Activated CD4-positive, alpha-beta T cell treated with anti-CD3 and anti-CD28 coated beads, Interleukin-2, amount 10 ng/mL, durations not matched to agents 7 days and 5 days (primary cell): ENCODE measurements at regions not wholly inside any gene's neighbourhood (a gene's known extent, or its start where the extent isn't known, plus 50 kb on each side); places are given as distances from the start of the nearest gene placed in this dataset.

Source experiments
- CTCF ChIA-PET: fragments of 350-600 bp; sonication (Branson Sonifier 250); formaldehyde crosslinking; loops from one replicate; lab custom pipeline; 2021; ENCODE audit warnings: antibody characterized with exemption; lab: Charles Lee
- POLR2A ChIA-PET: fragments of 350-600 bp; sonication (Branson Sonifier 250); formaldehyde crosslinking; loops from one replicate; lab custom pipeline; 2021; ENCODE audit warnings: antibody characterized with exemption; lab: Charles Lee
- DNase-seq: peaks from one replicate; pipeline ENCODE4 v3.0.0-alpha.2; 2020
- H3K27ac Mint-ChIP-seq: one replicate; pipeline ENCODE4 v1.8.0; 2021; ENCODE audit warnings: mild to moderate bottlenecking, moderate library complexity, mixed read lengths
- H3K27me3 Mint-ChIP-seq: one replicate; pipeline ENCODE4 v1.8.0; 2021; ENCODE audit warnings: mixed read lengths
- H3K36me3 Mint-ChIP-seq: one replicate; pipeline ENCODE4 v1.8.0; 2021; ENCODE audit warnings: low read depth, mixed read lengths
- H3K4me1 Mint-ChIP-seq: one replicate; pipeline ENCODE4 v1.8.0; 2021; ENCODE audit warnings: mixed read lengths
- H3K4me3 Mint-ChIP-seq: one replicate; pipeline ENCODE4 v1.8.0; 2021; ENCODE audit warnings: mild to moderate bottlenecking, moderate library complexity, mixed read lengths
- H3K9me3 Mint-ChIP-seq: one replicate; pipeline ENCODE4 v1.8.0; 2021; ENCODE audit warnings: mixed read lengths

DNA sequence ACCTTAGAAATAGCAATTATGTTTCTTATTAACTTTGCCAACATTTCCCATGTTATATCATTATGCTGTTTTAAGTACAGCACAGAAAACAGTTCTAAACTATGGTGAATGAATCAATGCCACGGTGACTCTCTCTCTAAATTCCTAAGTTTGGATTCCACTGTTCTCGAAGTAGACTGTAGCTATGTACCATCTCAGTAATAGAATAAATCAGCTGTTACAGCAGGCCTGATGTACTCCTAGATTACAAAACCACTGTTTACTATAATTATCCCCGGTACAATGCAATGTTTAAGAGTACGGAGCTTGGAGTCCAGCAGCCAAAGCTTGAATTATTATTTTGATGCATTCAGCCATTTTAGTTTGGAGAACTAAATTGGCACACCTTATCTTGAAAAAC lies 476.3 kb upstream of the SLITRK1 start:
- Mint-ChIP-seq H3K4me3 (no peak overlapping the region), H3K4me1 (no peaks in the 10 kb centered on the region), H3K9me3 (no peaks in the 10 kb centered on the region), H3K36me3 (no peaks in the 10 kb centered on the region), H3K27me3 (no peaks in the 10 kb centered on the region), H3K27ac (no peak overlapping the region)
- DNase-seq, result no peak
- ChIA-PET POLR2A (no interaction called here), CTCF (no interaction called here)

DNA sequence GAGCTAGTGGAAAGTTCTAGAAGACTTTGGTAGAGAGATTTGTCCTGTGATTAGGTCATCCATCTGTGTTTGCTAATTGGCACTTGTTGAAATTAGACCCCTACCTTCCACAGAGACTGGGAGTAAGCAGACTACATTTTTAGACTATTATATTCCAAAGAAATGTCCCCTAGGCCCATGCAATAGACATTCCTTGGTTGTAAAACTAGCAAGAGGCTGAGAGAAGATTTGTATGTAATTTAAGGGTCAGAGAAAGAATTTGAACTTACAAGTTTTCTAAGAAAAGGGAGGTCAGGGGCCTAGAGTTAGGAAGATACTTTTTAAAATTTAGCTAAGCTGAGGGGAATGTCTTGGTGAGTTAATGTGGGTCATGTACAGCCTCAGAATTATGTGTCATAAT lies 470.7 kb upstream of the SLITRK1 start:
- Mint-ChIP-seq H3K4me3 (no peak overlapping the region), H3K9me3 (no peaks in the 10 kb centered on the region), H3K4me1 (no peaks in the 10 kb centered on the region), H3K36me3 (no peaks in the 10 kb centered on the region), H3K27me3 (no peaks in the 10 kb centered on the region), H3K27ac (no peak overlapping the region)
- DNase-seq, result no peak
- CTCF ChIA-PET, result no interaction called here
- POLR2A ChIA-PET, result no interaction called here

GRCh38 chr13:84339456-84339855 lies 457.2 kb upstream of the SLITRK1 start:
- no peak for DNase-seq
- Mint-ChIP-seq H3K36me3 (no peaks in the 10 kb centered on the region), H3K9me3 (no peaks in the 10 kb centered on the region), H3K27ac (no peak overlapping the region), H3K27me3 (no peaks in the 10 kb centered on the region), H3K4me3 (no peak overlapping the region), H3K4me1 (no peaks in the 10 kb centered on the region)
- POLR2A ChIA-PET, result no interaction called here
- CTCF ChIA-PET, result no interaction called here

DNA sequence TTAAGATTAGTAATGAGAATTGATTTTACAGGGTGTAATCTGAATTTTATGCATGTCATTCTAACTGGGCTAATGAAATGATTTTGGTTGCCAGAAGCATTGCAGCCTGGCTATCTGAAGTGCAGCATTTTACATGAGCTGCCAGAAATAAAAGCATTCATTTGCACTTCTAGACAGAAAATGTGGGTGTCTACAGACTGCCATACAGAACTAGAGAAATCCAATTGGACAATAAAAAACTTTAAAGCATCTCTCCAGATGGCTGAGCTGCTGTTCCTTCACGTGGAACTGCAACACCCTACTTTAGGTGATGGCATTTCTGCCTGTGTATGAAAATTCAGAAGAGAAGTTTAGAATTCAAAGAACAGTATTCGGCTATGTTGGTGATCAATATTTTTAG lies 450.1 kb upstream of the SLITRK1 start:
- H3K4me3 Mint-ChIP-seq, result no peak overlapping the region
- H3K9me3 Mint-ChIP-seq, result no peaks in the 10 kb centered on the region

GRCh38 chr13:84315527-84315926 lies 433.3 kb upstream of the SLITRK1 start:
- Mint-ChIP-seq H3K27me3 (no peaks in the 10 kb centered on the region), H3K36me3 (no peaks in the 10 kb centered on the region), H3K4me3 (no peak overlapping the region), H3K4me1 (no peaks in the 10 kb centered on the region), H3K9me3 (no peaks in the 10 kb centered on the region), H3K27ac (no peak overlapping the region)
- POLR2A ChIA-PET, result no interaction called here
- CTCF ChIA-PET, result no interaction called here
- no peak for DNase-seq

More for the DNA sequence above, 450.1 kb upstream of the SLITRK1 start:
- ChIA-PET POLR2A (no interaction called here), CTCF (no interaction called here)
- DNase-seq, result no peak
- Mint-ChIP-seq H3K27ac (no peak overlapping the region), H3K36me3 (no peaks in the 10 kb centered on the region), H3K4me1 (no peaks in the 10 kb centered on the region), H3K27me3 (no peaks in the 10 kb centered on the region)

DNA sequence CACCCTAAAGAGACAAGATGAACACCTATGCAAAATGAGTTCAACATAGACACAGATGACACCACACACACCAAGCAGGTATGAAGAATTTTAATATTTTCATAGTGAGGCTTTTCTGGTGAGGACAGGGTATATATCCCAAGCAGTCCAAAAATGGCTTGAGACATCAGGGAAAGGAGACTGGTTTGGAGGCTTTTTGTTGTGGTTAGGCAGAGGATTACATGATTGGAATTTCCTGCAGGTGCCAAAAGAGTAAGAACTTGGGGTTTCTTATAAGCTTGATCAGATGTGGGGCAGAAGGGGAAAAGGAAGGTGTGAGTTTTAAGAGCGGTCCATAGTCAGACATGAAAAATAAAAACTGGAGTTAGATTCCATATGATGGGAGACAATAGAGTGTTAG lies 420.8 kb upstream of the SLITRK1 start:
- Mint-ChIP-seq H3K36me3 (no peaks in the 10 kb centered on the region), H3K4me3 (no peak overlapping the region), H3K27ac (no peak overlapping the region), H3K9me3 (no peaks in the 10 kb centered on the region), H3K27me3 (no peaks in the 10 kb centered on the region), H3K4me1 (no peaks in the 10 kb centered on the region)
- ChIA-PET CTCF (no interaction called here), POLR2A (no interaction called here)
- no peak for DNase-seq

GRCh38 chr13:84297251-84297650 lies 415.0 kb upstream of the SLITRK1 start:
- H3K27ac Mint-ChIP-seq, result no peak overlapping the region
- ChIA-PET CTCF (no interaction called here), POLR2A (no interaction called here)
- no peak for DNase-seq
- no peaks in the 10 kb centered on the region for H3K9me3 Mint-ChIP-seq
- no peaks in the 10 kb centered on the region for H3K4me1 Mint-ChIP-seq
- no peaks in the 10 kb centered on the region for H3K27me3 Mint-ChIP-seq
- no peaks in the 10 kb centered on the region for H3K36me3 Mint-ChIP-seq
- H3K4me3 Mint-ChIP-seq, result no peak overlapping the region

DNA sequence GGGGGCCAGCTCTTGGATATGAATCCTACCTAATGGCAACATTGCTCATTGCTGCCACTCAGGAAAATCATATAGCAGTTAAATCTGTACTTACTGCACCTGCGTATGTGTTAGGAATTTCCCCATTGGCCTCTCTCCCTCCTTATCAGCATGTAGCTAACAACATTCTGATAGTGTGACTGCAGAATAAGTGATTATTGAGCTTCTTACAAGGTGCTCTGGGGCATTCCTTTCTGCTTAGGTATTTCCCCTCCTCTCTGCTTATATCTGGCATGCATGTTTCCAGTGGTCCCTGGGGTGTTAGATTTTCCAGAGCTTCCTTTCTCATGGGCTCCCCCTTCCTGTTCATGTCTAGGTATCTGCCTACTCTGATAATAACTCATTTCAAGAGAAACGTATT lies 414.1 kb upstream of the SLITRK1 start:
- ChIA-PET POLR2A (no interaction called here), CTCF (no interaction called here)
- no peaks in the 10 kb centered on the region for H3K27me3 Mint-ChIP-seq
- no peak for DNase-seq
- H3K4me3 Mint-ChIP-seq, result no peak overlapping the region
- no peaks in the 10 kb centered on the region for H3K36me3 Mint-ChIP-seq
- no peaks in the 10 kb centered on the region for H3K4me1 Mint-ChIP-seq
- no peak overlapping the region for H3K27ac Mint-ChIP-seq
- H3K9me3 Mint-ChIP-seq, result no peaks in the 10 kb centered on the region

DNA sequence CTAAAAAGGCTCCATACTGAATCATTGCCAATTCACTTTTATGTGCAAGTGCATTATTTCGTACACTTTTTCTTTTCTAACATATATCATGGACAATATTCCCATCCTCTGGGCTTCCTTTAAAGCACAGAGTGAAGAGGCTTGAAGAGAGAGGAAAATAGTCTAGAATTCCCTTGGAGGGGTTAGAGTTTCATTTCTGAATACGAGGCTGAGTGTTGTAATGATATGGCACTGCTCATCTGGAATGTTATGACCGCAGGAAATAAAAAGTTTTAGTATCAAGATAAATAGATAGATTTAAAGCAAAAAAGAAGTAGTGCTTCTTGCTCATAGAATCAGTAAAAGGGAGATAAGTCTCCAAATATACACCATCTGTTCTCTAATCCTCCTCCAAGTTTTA lies 412.3 kb upstream of the SLITRK1 start:
- DNase-seq, result no peak
- H3K27ac Mint-ChIP-seq, result no peak overlapping the region
- no peaks in the 10 kb centered on the region for H3K4me1 Mint-ChIP-seq
- H3K36me3 Mint-ChIP-seq, result no peaks in the 10 kb centered on the region
- H3K27me3 Mint-ChIP-seq, result no peaks in the 10 kb centered on the region
- H3K9me3 Mint-ChIP-seq, result no peaks in the 10 kb centered on the region
- no peak overlapping the region for H3K4me3 Mint-ChIP-seq
- ChIA-PET POLR2A (no interaction called here), CTCF (no interaction called here)

DNA sequence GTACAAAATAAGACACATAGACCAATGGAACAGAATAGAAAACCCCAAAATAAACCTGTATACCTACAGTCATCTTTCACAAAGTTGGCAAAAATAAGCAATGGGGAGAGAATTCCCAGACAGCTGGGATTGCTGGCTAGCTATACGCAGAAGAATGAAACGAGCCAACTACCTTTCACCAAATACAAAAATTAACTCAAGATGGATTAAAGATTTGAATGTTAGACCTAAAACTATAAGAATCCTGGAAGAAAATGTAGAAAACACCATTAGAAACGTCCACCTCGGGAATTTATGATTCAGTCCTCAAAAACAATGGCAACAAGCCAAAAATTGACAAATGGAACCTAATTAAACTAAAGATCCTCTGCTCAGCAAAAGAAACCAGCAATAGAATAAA lies 408.1 kb upstream of the SLITRK1 start:
- no peak overlapping the region for H3K4me3 Mint-ChIP-seq
- no peak for DNase-seq
- H3K4me1 Mint-ChIP-seq, result no peaks in the 10 kb centered on the region
- no peak overlapping the region for H3K27ac Mint-ChIP-seq
- ChIA-PET POLR2A (no interaction called here), CTCF (no interaction called here)
- H3K9me3 Mint-ChIP-seq, result no peaks in the 10 kb centered on the region
- H3K36me3 Mint-ChIP-seq, result no peaks in the 10 kb centered on the region
- no peaks in the 10 kb centered on the region for H3K27me3 Mint-ChIP-seq

- Mint-ChIP-seq H3K27ac (no peak overlapping the region), H3K4me3 (no peak overlapping the region), H3K36me3 (no peaks in the 10 kb centered on the region), H3K9me3 (no peaks in the 10 kb centered on the region), H3K4me1 (no peaks in the 10 kb centered on the region), H3K27me3 (no peaks in the 10 kb centered on the region)
- ChIA-PET CTCF (no interaction called here), POLR2A (no interaction called here)
- DNase-seq, result no peak
Observed at GRCh38 chr13:84279166-84279565, 396.9 kb upstream of the SLITRK1 start.

GRCh38 chr13:84272877-84273562 lies 390.7 kb upstream of the SLITRK1 start:
- Mint-ChIP-seq H3K27me3 (no peaks in the 10 kb centered on the region), H3K9me3 (no peaks in the 10 kb centered on the region), H3K4me1 (no peaks in the 10 kb centered on the region), H3K27ac (no peak overlapping the region), H3K36me3 (no peaks in the 10 kb centered on the region), H3K4me3 (no peak overlapping the region)
- CTCF ChIA-PET, result no interaction called here
- no peak for DNase-seq
- POLR2A ChIA-PET, result no interaction called here

DNA sequence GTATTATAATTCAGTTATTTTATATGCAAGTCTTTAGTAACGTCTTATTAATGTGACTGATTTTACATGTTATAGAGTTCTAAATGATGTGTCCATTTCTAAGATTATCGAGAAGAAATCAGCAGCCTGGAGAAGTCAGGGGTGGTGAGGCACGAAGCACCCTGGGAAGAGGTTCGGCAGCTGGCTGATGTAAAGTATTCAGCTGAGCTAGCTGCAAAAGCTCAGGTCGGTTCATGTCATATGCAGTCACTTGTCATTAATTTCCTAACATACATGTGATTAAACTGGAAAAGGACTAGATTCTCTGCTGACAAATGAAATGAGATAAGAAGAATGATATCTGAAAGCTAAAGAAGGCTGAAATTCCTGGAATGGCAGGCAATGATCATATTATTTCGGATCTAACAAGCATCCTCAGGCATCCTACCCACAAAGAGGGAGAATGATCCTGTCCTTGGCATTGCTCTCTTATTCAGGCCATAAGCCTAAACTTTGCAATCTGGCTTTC lies 383.0 kb upstream of the SLITRK1 start:
- ChIA-PET CTCF (no interaction called here), POLR2A (no interaction called here)
- H3K36me3 Mint-ChIP-seq, result no peaks in the 10 kb centered on the region
- H3K27ac Mint-ChIP-seq, result no peak overlapping the region
- DNase-seq, result no peak
- no peaks in the 10 kb centered on the region for H3K27me3 Mint-ChIP-seq
- no peak overlapping the region for H3K4me3 Mint-ChIP-seq
- H3K9me3 Mint-ChIP-seq, result no peaks in the 10 kb centered on the region
- H3K4me1 Mint-ChIP-seq, result no peaks in the 10 kb centered on the region
